ENCODE measurements at regions not wholly inside any gene's neighbourhood (a gene's known extent, or its start where the extent isn't known, plus 50 kb on each side); places are given as distances from the start of the nearest gene placed in this dataset.

GRCh38 chr2:196534495-196534894 is 105.0 kb upstream of the CCDC150 start:
- DNase-seq (ENCODE audit: low spot score), result no peak

- DNase-seq (ENCODE audit: low spot score), result no peak
Observed at GRCh38 chr2:196535061-196535460, 104.5 kb upstream of the CCDC150 start.

GRCh38 chr2:196535742-196536141 is 103.8 kb upstream of the CCDC150 start:
- DNase-seq (ENCODE audit: low spot score), result no peak

GRCh38 chr2:196537311-196537710 is 102.2 kb upstream of the CCDC150 start:
- DNase-seq (ENCODE audit: low spot score), result no peak

GRCh38 chr2:196538189-196538588 is 101.3 kb upstream of the CCDC150 start:
- no peak for DNase-seq (ENCODE audit: low spot score)

GRCh38 chr2:196538646-196539045 is 100.9 kb upstream of the CCDC150 start:
- no peak for DNase-seq (ENCODE audit: low spot score)

GRCh38 chr2:196544906-196545433 is 94.5 kb upstream of the CCDC150 start:
- DNase-seq (ENCODE audit: low spot score), result no peak

GRCh38 chr2:196546151-196546919 is 93.2 kb upstream of the CCDC150 start:
- DNase-seq (ENCODE audit: low spot score), result no peak

- no peak for DNase-seq (ENCODE audit: low spot score)
Observed at GRCh38 chr2:196549052-196549451, 90.5 kb upstream of the CCDC150 start.

- DNase-seq (ENCODE audit: low spot score), result no peak
Observed at GRCh38 chr2:196551014-196551413, 88.5 kb upstream of the CCDC150 start.

- no peak for DNase-seq (ENCODE audit: low spot score)
Observed at GRCh38 chr2:196555161-196555560, 84.4 kb upstream of the CCDC150 start.

GRCh38 chr2:196555726-196556125 is 83.8 kb upstream of the CCDC150 start:
- DNase-seq (ENCODE audit: low spot score), result no peak

- DNase-seq (ENCODE audit: low spot score), result no peak
Observed at GRCh38 chr2:196558497-196558896, 81.0 kb upstream of the CCDC150 start.

- DNase-seq (ENCODE audit: low spot score), result no peak
Observed at GRCh38 chr2:196563876-196564275, 75.6 kb upstream of the CCDC150 start.

- no peak for DNase-seq (ENCODE audit: low spot score)
Observed at GRCh38 chr2:196565106-196565765, 74.3 kb upstream of the CCDC150 start.

GRCh38 chr2:196565982-196566381 is 73.5 kb upstream of the CCDC150 start:
- no peak for DNase-seq (ENCODE audit: low spot score)

GRCh38 chr2:196566961-196567666 is 72.4 kb upstream of the CCDC150 start:
- no peak for DNase-seq (ENCODE audit: low spot score)

GRCh38 chr2:196568506-196568905 is 71.0 kb upstream of the CCDC150 start:
- DNase-seq (ENCODE audit: low spot score), result no peak

GRCh38 chr2:196584903-196585302 is 54.6 kb upstream of the CCDC150 start:
- DNase-seq (ENCODE audit: low spot score), result no peak

- no peak for DNase-seq (ENCODE audit: low spot score)
Observed at GRCh38 chr2:196586511-196586991, 53.0 kb upstream of the CCDC150 start.

- no peak for DNase-seq (ENCODE audit: low spot score)
Observed at GRCh38 chr2:196587056-196587455, 52.5 kb upstream of the CCDC150 start.

GRCh38 chr2:196587739-196588138 is 51.8 kb upstream of the CCDC150 start:
- no peak for DNase-seq (ENCODE audit: low spot score)
